Neural crest cell (in vitro differentiated cells): ENCODE measurements at regions not wholly inside any gene's neighbourhood (a gene's known extent, or its start where the extent isn't known, plus 50 kb on each side); places are given as distances from the start of the nearest gene placed in this dataset.

ENCODE experiments used
- DNase-seq: peaks from one replicate; pipeline ENCODE4 v3.0.0; 2021; ENCODE audit warnings: low read depth, mixed read lengths, low spot score
- H3K27ac Mint-ChIP-seq: one replicate; pipeline ENCODE4 v1.8.0; 2021; ENCODE audit warnings: mild to moderate bottlenecking, mixed read lengths; ENCODE audit not compliant: unreplicated experiment
- H3K27me3 Mint-ChIP-seq: 2 replicates; pipeline ENCODE4 v1.8.0; 2021; ENCODE audit warnings: low read depth, mild to moderate bottlenecking, mixed read lengths
- H3K36me3 Mint-ChIP-seq: 2 replicates; pipeline ENCODE4 v1.8.0; 2021; ENCODE audit warnings: low read depth, mild to moderate bottlenecking, mixed read lengths
- H3K4me1 Mint-ChIP-seq: 2 replicates; pipeline ENCODE4 v1.8.0; 2021; ENCODE audit warnings: mixed read lengths
- H3K4me3 Mint-ChIP-seq: one replicate; pipeline ENCODE4 v1.8.0; 2021; ENCODE audit warnings: mild to moderate bottlenecking, mixed read lengths
- H3K9me3 Mint-ChIP-seq: 2 replicates; pipeline ENCODE4 v1.8.0; 2021; ENCODE audit warnings: mixed read lengths
- CTCF ChIP-seq: fragments of 200-600 bp; sonication (generic); conservative IDR thresholded peaks from 2 replicates; pipeline ENCODE4 v1.5.0; 2021; ENCODE audit warnings: antibody characterized with exemption, mild to moderate bottlenecking

GRCh38 chr5:164214698-164215097 is 709.3 kb downstream of the MAT2B start:
- Mint-ChIP-seq H3K4me1 (no peaks in the 10 kb centered on the region), H3K4me3 (no peak overlapping the region), H3K27me3 (no peaks in the 10 kb centered on the region), H3K27ac (no peak overlapping the region), H3K9me3 (no peaks in the 10 kb centered on the region), H3K36me3 (no peaks in the 10 kb centered on the region)
- DNase-seq: no peak
- no peak for TF ChIP-seq CTCF

- no peak overlapping the region for H3K4me3 Mint-ChIP-seq
- no peaks in the 10 kb centered on the region for H3K36me3 Mint-ChIP-seq
- no peaks in the 10 kb centered on the region for H3K27me3 Mint-ChIP-seq
- H3K9me3 Mint-ChIP-seq: no peaks in the 10 kb centered on the region
- no peak for DNase-seq
- no peak overlapping the region for H3K27ac Mint-ChIP-seq
- TF ChIP-seq CTCF: no peak
- no peaks in the 10 kb centered on the region for H3K4me1 Mint-ChIP-seq
Measured at GRCh38 chr5:164217464-164217863, 712.0 kb downstream of the MAT2B start.

- no peak for DNase-seq
- no peaks in the 10 kb centered on the region for H3K27me3 Mint-ChIP-seq
- no peaks in the 10 kb centered on the region for H3K9me3 Mint-ChIP-seq
- H3K4me1 Mint-ChIP-seq: no peaks in the 10 kb centered on the region
- H3K36me3 Mint-ChIP-seq: no peaks in the 10 kb centered on the region
- no peak overlapping the region for H3K4me3 Mint-ChIP-seq
- H3K27ac Mint-ChIP-seq: no peak overlapping the region
- TF ChIP-seq CTCF: no peak
Measured at GRCh38 chr5:164220522-164220921, 715.1 kb downstream of the MAT2B start.

GRCh38 chr5:164224236-164224635 is 718.8 kb downstream of the MAT2B start:
- no peak overlapping the region for H3K4me3 Mint-ChIP-seq
- DNase-seq: no peak
- H3K27ac Mint-ChIP-seq: no peak overlapping the region

GRCh38 chr5:164224772-164225171 is 719.4 kb downstream of the MAT2B start:
- H3K36me3 Mint-ChIP-seq: no peaks in the 10 kb centered on the region
- no peak overlapping the region for H3K4me3 Mint-ChIP-seq
- no peak overlapping the region for H3K27ac Mint-ChIP-seq
- no peaks in the 10 kb centered on the region for H3K27me3 Mint-ChIP-seq
- no peaks in the 10 kb centered on the region for H3K4me1 Mint-ChIP-seq
- DNase-seq: no peak
- H3K9me3 Mint-ChIP-seq: peaks cover 4% of the 10 kb centered on the region
- TF ChIP-seq CTCF: no peak

More at GRCh38 chr5:164224236-164224635, 718.8 kb downstream of the MAT2B start:
- Mint-ChIP-seq H3K27me3 (no peaks in the 10 kb centered on the region), H3K36me3 (no peaks in the 10 kb centered on the region), H3K9me3 (peaks cover 3% of the 10 kb centered on the region), H3K4me1 (no peaks in the 10 kb centered on the region)
- no peak for TF ChIP-seq CTCF

- H3K36me3 Mint-ChIP-seq: no peaks in the 10 kb centered on the region
- H3K27me3 Mint-ChIP-seq: no peaks in the 10 kb centered on the region
- H3K9me3 Mint-ChIP-seq: peaks cover 4% of the 10 kb centered on the region
- no peak overlapping the region for H3K4me3 Mint-ChIP-seq
- H3K4me1 Mint-ChIP-seq: no peaks in the 10 kb centered on the region
- no peak overlapping the region for H3K27ac Mint-ChIP-seq
- no peak for DNase-seq
- no peak for TF ChIP-seq CTCF
Measured at GRCh38 chr5:164230341-164230740, 724.9 kb downstream of the MAT2B start.
